ENCODE measurements at regions not wholly inside any gene's neighbourhood (a gene's known extent, or its start where the extent isn't known, plus 50 kb on each side); places are given as distances from the start of the nearest gene placed in this dataset.
A peak's percentile ranks its signal among the peaks of the same experiment; 100 is the strongest.

GRCh38 chr5:6806668-6807067 is 93.4 kb downstream of the TENT4A start:
- Mint-ChIP-seq H3K4me1 (no peaks in the 10 kb centered on the region), H3K4me3 (no peak overlapping the region), H3K9me3 (no peaks in the 10 kb centered on the region), H3K27ac (no peak overlapping the region), H3K27me3 (peaks cover 10% of the 10 kb centered on the region), H3K36me3 (ENCODE audit: low read depth) (no peaks in the 10 kb centered on the region)
- DNase-seq: no peak
- intact Hi-C loops (cut with micrococcal nuclease): no loop called here

- Mint-ChIP-seq H3K4me1 (no peaks in the 10 kb centered on the region), H3K27me3 (peaks cover 10% of the 10 kb centered on the region), H3K9me3 (no peaks in the 10 kb centered on the region), H3K36me3 (ENCODE audit: low read depth) (no peaks in the 10 kb centered on the region), H3K27ac (no peak overlapping the region), H3K4me3 (no peak overlapping the region)
- DNase-seq: no peak
- intact Hi-C loops (cut with micrococcal nuclease): no loop called here
These were observed 95.2 kb downstream of the TENT4A start for GRCh38 chr5:6808462-6808861.

- intact Hi-C loops (cut with micrococcal nuclease): no loop called here
- no peaks in the 10 kb centered on the region for H3K36me3 Mint-ChIP-seq (ENCODE audit: low read depth)
- no peaks in the 10 kb centered on the region for H3K4me1 Mint-ChIP-seq
- H3K4me3 Mint-ChIP-seq: no peak overlapping the region
- H3K9me3 Mint-ChIP-seq: no peaks in the 10 kb centered on the region
- H3K27ac Mint-ChIP-seq: no peak overlapping the region
- no peak for DNase-seq
- peaks cover 5% of the 10 kb centered on the region for H3K27me3 Mint-ChIP-seq
These were observed 97.6 kb downstream of the TENT4A start for GRCh38 chr5:6810641-6811405.

GRCh38 chr5:6812091-6812490 is 98.9 kb downstream of the TENT4A start:
- Mint-ChIP-seq H3K4me3 (no peak overlapping the region), H3K36me3 (ENCODE audit: low read depth) (no peaks in the 10 kb centered on the region), H3K27ac (no peak overlapping the region), H3K4me1 (no peaks in the 10 kb centered on the region), H3K9me3 (no peaks in the 10 kb centered on the region), H3K27me3 (peaks cover 9% of the 10 kb centered on the region)
- no peak for DNase-seq
- intact Hi-C loops (cut with micrococcal nuclease): no loop called here

- no peak overlapping the region for H3K27ac Mint-ChIP-seq
- H3K27me3 Mint-ChIP-seq: peaks cover 6% of the 10 kb centered on the region
- no peak overlapping the region for H3K4me3 Mint-ChIP-seq
- no peaks in the 10 kb centered on the region for H3K36me3 Mint-ChIP-seq (ENCODE audit: low read depth)
- no peak for DNase-seq
- H3K9me3 Mint-ChIP-seq: no peaks in the 10 kb centered on the region
- H3K4me1 Mint-ChIP-seq: no peaks in the 10 kb centered on the region
- intact Hi-C loops (cut with micrococcal nuclease): no loop called here
These were observed 99.8 kb downstream of the TENT4A start for GRCh38 chr5:6812800-6813731.

GRCh38 chr5:6814816-6815215 is 101.6 kb downstream of the TENT4A start:
- H3K27me3 Mint-ChIP-seq: peaks cover 11% of the 10 kb centered on the region
- no peaks in the 10 kb centered on the region for H3K4me1 Mint-ChIP-seq
- no peak overlapping the region for H3K27ac Mint-ChIP-seq
- intact Hi-C loops (cut with micrococcal nuclease): no loop called here
- no peaks in the 10 kb centered on the region for H3K9me3 Mint-ChIP-seq
- H3K36me3 Mint-ChIP-seq (ENCODE audit: low read depth): no peaks in the 10 kb centered on the region
- H3K4me3 Mint-ChIP-seq: no peak overlapping the region
- DNase-seq: no peak

GRCh38 chr5:6818594-6819511 is 105.6 kb downstream of the TENT4A start:
- Mint-ChIP-seq H3K4me1 (peaks cover 2% of the 10 kb centered on the region), H3K27me3 (peaks cover 32% of the 10 kb centered on the region), H3K27ac (no peak overlapping the region), H3K4me3 (no peak overlapping the region), H3K36me3 (ENCODE audit: low read depth) (no peaks in the 10 kb centered on the region), H3K9me3 (no peaks in the 10 kb centered on the region)
- no peak for DNase-seq
- intact Hi-C loops (cut with micrococcal nuclease): no loop called here

- no peak for DNase-seq
- Mint-ChIP-seq H3K27ac (no peak overlapping the region), H3K9me3 (no peaks in the 10 kb centered on the region), H3K4me3 (no peak overlapping the region), H3K27me3 (peaks cover 35% of the 10 kb centered on the region), H3K36me3 (ENCODE audit: low read depth) (no peaks in the 10 kb centered on the region), H3K4me1 (peaks cover 3% of the 10 kb centered on the region)
- intact Hi-C loops (cut with micrococcal nuclease): no loop called here
These were observed 106.3 kb downstream of the TENT4A start for GRCh38 chr5:6819521-6819920.

GRCh38 chr5:6820851-6821479 is 107.7 kb downstream of the TENT4A start:
- Mint-ChIP-seq H3K9me3 (no peaks in the 10 kb centered on the region), H3K36me3 (ENCODE audit: low read depth) (no peaks in the 10 kb centered on the region), H3K4me1 (peaks cover 3% of the 10 kb centered on the region), H3K27ac (no peak overlapping the region), H3K27me3 (peaks cover 35% of the 10 kb centered on the region), H3K4me3 (no peak overlapping the region)
- intact Hi-C loops (cut with micrococcal nuclease): loop anchor here (1.0 to 10.0 kb wide), 7 partner anchors 8 to 1396 kb away; partner anchors contain the start of genes CFAP90 and ICE1
- DNase-seq: peak; percentile 89

GRCh38 chr5:6822068-6822467 is 108.8 kb downstream of the TENT4A start:
- no peak overlapping the region for H3K4me3 Mint-ChIP-seq
- H3K27me3 Mint-ChIP-seq: peaks cover 31% of the 10 kb centered on the region
- DNase-seq: no peak
- no peaks in the 10 kb centered on the region for H3K36me3 Mint-ChIP-seq (ENCODE audit: low read depth)
- intact Hi-C loops (cut with micrococcal nuclease): loop anchor here (5.0 to 10.0 kb wide), 4 partner anchors 557 to 1397 kb away; partner anchors contain the start of genes CFAP90 and ICE1
- H3K9me3 Mint-ChIP-seq: no peaks in the 10 kb centered on the region
- no peak overlapping the region for H3K27ac Mint-ChIP-seq
- peaks cover 6% of the 10 kb centered on the region for H3K4me1 Mint-ChIP-seq

GRCh38 chr5:6822556-6823343 is 109.5 kb downstream of the TENT4A start:
- Mint-ChIP-seq H3K4me3 (no peak overlapping the region), H3K9me3 (no peaks in the 10 kb centered on the region), H3K27ac (no peak overlapping the region), H3K4me1 (peaks cover 12% of the 10 kb centered on the region), H3K27me3 (peaks cover 31% of the 10 kb centered on the region), H3K36me3 (ENCODE audit: low read depth) (no peaks in the 10 kb centered on the region)
- intact Hi-C loops (cut with micrococcal nuclease): loop anchor here (5.0 to 10.0 kb wide), 4 partner anchors 558 to 1398 kb away; partner anchors contain the start of genes CFAP90 and ICE1
- DNase-seq: no peak

- Mint-ChIP-seq H3K9me3 (no peaks in the 10 kb centered on the region), H3K27me3 (peaks cover 29% of the 10 kb centered on the region), H3K4me3 (no peak overlapping the region), H3K36me3 (ENCODE audit: low read depth) (no peaks in the 10 kb centered on the region), H3K4me1 (peaks cover 23% of the 10 kb centered on the region), H3K27ac (no peak overlapping the region)
- no peak for DNase-seq
- intact Hi-C loops (cut with micrococcal nuclease): loop anchor here (5.0 to 10.0 kb wide), 4 partner anchors 559 to 1399 kb away; partner anchors contain the start of genes CFAP90 and ICE1
These were observed 110.8 kb downstream of the TENT4A start for GRCh38 chr5:6823996-6824395.
